ENCODE measurements at regions not wholly inside any gene's neighbourhood (a gene's known extent, or its start where the extent isn't known, plus 50 kb on each side); places are given as distances from the start of the nearest gene placed in this dataset.

GRCh38 chr3:151544164-151544548 is 83.3 kb upstream of the IGSF10 start:
- H3K4me1 ChIP-seq: no peaks in the 10 kb centered on the region
- TF ChIP-seq POLR2A (IDR thresholded peaks at IDR 0.05): no peak
- TF ChIP-seq CTCF (IDR thresholded peaks at IDR 0.05): no peak
- intact Hi-C loops (cut with DNase I; ENCODE audit: low total_unique reads): no loop called here
- no peaks in the 10 kb centered on the region for H3K9me3 ChIP-seq
- no peaks in the 10 kb centered on the region for H3K36me3 ChIP-seq
- no peaks in the 10 kb centered on the region for H3K27me3 ChIP-seq
- no peak overlapping the region for H3K27ac ChIP-seq
- H3K4me3 ChIP-seq: no peak overlapping the region
- no peak for DNase-seq

- no peak for TF ChIP-seq POLR2A (IDR thresholded peaks at IDR 0.05)
- TF ChIP-seq CTCF (IDR thresholded peaks at IDR 0.05): no peak
- no peak for DNase-seq
- Histone ChIP-seq H3K4me3 (no peak overlapping the region), H3K9me3 (no peaks in the 10 kb centered on the region), H3K27ac (no peak overlapping the region), H3K36me3 (no peaks in the 10 kb centered on the region), H3K27me3 (no peaks in the 10 kb centered on the region), H3K4me1 (no peaks in the 10 kb centered on the region)
- intact Hi-C loops (cut with DNase I; ENCODE audit: low total_unique reads): no loop called here
Measured at GRCh38 chr3:151541178-151541577, 80.3 kb upstream of the IGSF10 start.

- no peak for TF ChIP-seq POLR2A (IDR thresholded peaks at IDR 0.05)
- no peak for TF ChIP-seq CTCF (IDR thresholded peaks at IDR 0.05)
- no peaks in the 10 kb centered on the region for H3K27me3 ChIP-seq
- H3K4me3 ChIP-seq: no peak overlapping the region
- H3K4me1 ChIP-seq: no peaks in the 10 kb centered on the region
- no peaks in the 10 kb centered on the region for H3K36me3 ChIP-seq
- no peaks in the 10 kb centered on the region for H3K9me3 ChIP-seq
- intact Hi-C loops (cut with DNase I; ENCODE audit: low total_unique reads): no loop called here
- H3K27ac ChIP-seq: no peak overlapping the region
- DNase-seq: no peak
Measured at GRCh38 chr3:151539599-151539998, 78.7 kb upstream of the IGSF10 start.

- TF ChIP-seq CTCF (IDR thresholded peaks at IDR 0.05): no peak
- Histone ChIP-seq H3K27me3 (no peaks in the 10 kb centered on the region), H3K9me3 (no peaks in the 10 kb centered on the region), H3K4me3 (peak overlapping the region in 1 of 2 donors; percentile 18), H3K27ac (peak overlapping the region; percentile 45 to 48), H3K4me1 (no peaks in the 10 kb centered on the region), H3K36me3 (no peaks in the 10 kb centered on the region)
- peak; percentile 19 to 28 for DNase-seq
- intact Hi-C loops (cut with DNase I; ENCODE audit: low total_unique reads): no loop called here
Measured at GRCh38 chr3:151538456-151539393, 77.9 kb upstream of the IGSF10 start.

- H3K27me3 ChIP-seq: no peaks in the 10 kb centered on the region
- no peaks in the 10 kb centered on the region for H3K9me3 ChIP-seq
- no peak for TF ChIP-seq POLR2A (IDR thresholded peaks at IDR 0.05)
- no peak for TF ChIP-seq CTCF (IDR thresholded peaks at IDR 0.05)
- peak overlapping the region; percentile 45 to 48 for H3K27ac ChIP-seq
- peak overlapping the region in 1 of 2 donors; percentile 18 for H3K4me3 ChIP-seq
- H3K36me3 ChIP-seq: no peaks in the 10 kb centered on the region
- H3K4me1 ChIP-seq: no peaks in the 10 kb centered on the region
- intact Hi-C loops (cut with DNase I; ENCODE audit: low total_unique reads): no loop called here
- no peak for DNase-seq
Measured at GRCh38 chr3:151537726-151538125, 76.9 kb upstream of the IGSF10 start.

Data from uterus (tissue), 3 donors.